ENCODE measurements at regions not wholly inside any gene's neighbourhood (a gene's known extent, or its start where the extent isn't known, plus 50 kb on each side); places are given as distances from the start of the nearest gene placed in this dataset.

GRCh38 chr6:114739656-114740055 lies 396.8 kb upstream of the HS3ST5 start:
- H3K27me3 Mint-ChIP-seq = no peaks in the 10 kb centered on the region
- H3K4me3 Mint-ChIP-seq = no peak overlapping the region
- peaks cover 0 to 2% (median 0%) of the 10 kb centered on the region in 3 donors for H3K9me3 Mint-ChIP-seq
- no peaks in the 10 kb centered on the region for H3K4me1 Mint-ChIP-seq
- no peaks in the 10 kb centered on the region for H3K36me3 Mint-ChIP-seq
- no peak overlapping the region for H3K27ac Mint-ChIP-seq

GRCh38 chr6:114735025-114735735 lies 392.4 kb upstream of the HS3ST5 start:
- H3K36me3 Mint-ChIP-seq = no peaks in the 10 kb centered on the region
- H3K27ac Mint-ChIP-seq = no peak overlapping the region
- H3K27me3 Mint-ChIP-seq = no peaks in the 10 kb centered on the region
- no peak overlapping the region for H3K4me3 Mint-ChIP-seq
- no peaks in the 10 kb centered on the region for H3K9me3 Mint-ChIP-seq
- H3K4me1 Mint-ChIP-seq = no peaks in the 10 kb centered on the region

DNA sequence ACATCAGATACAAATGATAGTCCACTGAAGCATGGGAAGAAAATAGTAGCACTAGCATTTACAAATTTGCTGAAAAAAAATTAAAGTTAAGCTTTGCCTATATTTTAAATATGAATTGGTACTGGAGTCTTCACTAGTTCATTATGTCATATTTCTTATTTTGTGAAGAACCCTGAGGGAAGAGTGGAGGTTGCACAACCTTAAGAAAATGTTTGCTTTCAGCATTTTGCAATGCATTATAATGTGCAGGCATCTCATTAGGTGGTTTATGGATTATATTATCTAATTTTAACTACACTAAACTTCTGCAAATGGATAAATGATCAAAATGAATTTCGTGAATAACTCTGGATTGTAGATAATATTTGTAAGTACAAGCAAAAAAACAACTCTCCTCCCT lies 390.8 kb upstream of the HS3ST5 start:
- no peak overlapping the region for H3K4me3 Mint-ChIP-seq
- H3K27me3 Mint-ChIP-seq = no peaks in the 10 kb centered on the region
- H3K27ac Mint-ChIP-seq = no peak overlapping the region
- no peaks in the 10 kb centered on the region for H3K9me3 Mint-ChIP-seq
- H3K4me1 Mint-ChIP-seq = no peaks in the 10 kb centered on the region
- no peaks in the 10 kb centered on the region for H3K36me3 Mint-ChIP-seq

GRCh38 chr6:114718716-114719270 lies 376.0 kb upstream of the HS3ST5 start:
- H3K27me3 Mint-ChIP-seq = no peaks in the 10 kb centered on the region
- no peak overlapping the region for H3K4me3 Mint-ChIP-seq
- peaks cover 0 to 2% (median 0%) of the 10 kb centered on the region in 3 donors for H3K9me3 Mint-ChIP-seq
- no peak overlapping the region for H3K27ac Mint-ChIP-seq
- H3K4me1 Mint-ChIP-seq = peaks cover 3 to 10% (median 3%) of the 10 kb centered on the region in 3 donors
- no peaks in the 10 kb centered on the region for H3K36me3 Mint-ChIP-seq

DNA sequence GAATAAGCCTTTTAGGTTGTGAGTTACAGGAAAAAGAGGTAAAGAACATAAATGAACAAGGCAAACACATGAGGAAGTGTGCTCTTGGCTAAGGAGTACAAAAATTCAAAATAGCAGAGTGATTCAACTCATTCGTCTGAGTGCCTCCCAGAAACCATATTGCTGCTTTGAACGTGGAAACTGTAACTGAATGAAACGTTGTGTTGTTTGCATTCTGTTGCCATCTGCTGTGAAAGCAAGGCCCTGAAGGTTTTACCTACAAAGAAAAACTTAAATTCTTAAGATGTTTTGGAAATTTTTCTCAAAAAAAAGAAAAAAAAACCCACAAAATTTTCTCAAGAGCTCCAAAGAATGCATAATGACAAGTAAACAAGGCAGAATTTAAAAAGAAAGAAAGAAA lies 375.4 kb upstream of the HS3ST5 start:
- Mint-ChIP-seq H3K4me3 (peak overlapping the region in 1 of 4 donors; percentile 39), H3K36me3 (no peaks in the 10 kb centered on the region), H3K9me3 (peaks cover 0 to 2% (median 0%) of the 10 kb centered on the region in 3 donors), H3K4me1 (peaks cover 3 to 11% (median 3%) of the 10 kb centered on the region in 3 donors), H3K27ac (no peak overlapping the region), H3K27me3 (no peaks in the 10 kb centered on the region)

- H3K36me3 Mint-ChIP-seq = no peaks in the 10 kb centered on the region
- H3K9me3 Mint-ChIP-seq = peaks cover 0 to 2% (median 0%) of the 10 kb centered on the region in 3 donors
- H3K27me3 Mint-ChIP-seq = no peaks in the 10 kb centered on the region
- peak overlapping the region in 2 of 4 donors; percentile 9 to 26 for H3K4me3 Mint-ChIP-seq
- H3K4me1 Mint-ChIP-seq = peaks cover 3 to 14% (median 3%) of the 10 kb centered on the region in 3 donors
- H3K27ac Mint-ChIP-seq = no peak overlapping the region
Observed at GRCh38 chr6:114714836-114715507, 372.1 kb upstream of the HS3ST5 start.

DNA sequence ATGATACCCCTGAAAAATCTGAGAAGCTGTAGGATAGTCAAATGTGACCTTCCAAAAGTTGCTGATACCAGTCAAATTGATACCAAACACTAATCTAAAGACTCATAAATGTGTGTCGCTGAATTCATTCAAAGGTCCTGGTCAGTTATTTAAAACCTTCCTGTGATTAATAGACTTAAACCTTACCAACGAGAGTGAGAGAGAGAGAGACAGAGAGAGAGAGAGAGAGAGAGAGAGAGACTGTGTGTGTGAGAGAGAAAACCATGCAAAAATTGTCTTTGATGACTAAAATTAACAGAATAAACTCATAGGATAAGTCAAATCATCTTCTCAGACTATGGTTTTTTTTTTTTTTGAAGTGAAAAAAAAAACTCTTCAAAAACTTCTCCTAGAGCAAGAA lies 370.9 kb upstream of the HS3ST5 start:
- peak overlapping the region in 1 of 4 donors; percentile 7 for H3K4me3 Mint-ChIP-seq
- H3K9me3 Mint-ChIP-seq = peaks cover 0 to 2% (median 0%) of the 10 kb centered on the region in 3 donors
- H3K27ac Mint-ChIP-seq = no peak overlapping the region
- no peaks in the 10 kb centered on the region for H3K36me3 Mint-ChIP-seq
- H3K27me3 Mint-ChIP-seq = no peaks in the 10 kb centered on the region
- H3K4me1 Mint-ChIP-seq = peaks cover 3 to 14% (median 3%) of the 10 kb centered on the region in 3 donors

DNA sequence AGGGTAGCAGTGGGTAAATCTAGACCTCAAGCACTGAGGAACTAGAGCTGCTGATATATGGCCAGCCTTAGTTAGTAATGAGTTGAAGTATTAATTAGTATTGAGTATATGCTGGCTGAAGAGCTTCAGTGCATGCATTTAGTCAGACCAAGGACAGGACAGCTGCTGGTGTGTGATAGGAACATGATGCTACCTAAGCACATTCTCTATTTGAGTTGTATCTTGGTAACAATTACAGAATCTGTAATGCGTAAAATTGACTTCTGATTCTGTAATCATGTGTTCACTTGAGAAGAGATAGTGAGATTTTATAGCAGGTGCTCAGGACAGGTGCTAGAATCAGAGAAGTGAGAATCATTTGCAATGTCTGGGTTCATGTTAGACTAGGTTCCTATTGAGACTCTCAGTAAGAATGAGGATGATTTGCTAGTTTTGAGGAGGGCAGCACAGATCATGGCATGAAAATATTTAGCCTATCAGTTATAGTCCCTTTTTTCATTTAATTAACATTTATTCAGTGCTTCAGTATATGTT lies 369.4 kb upstream of the HS3ST5 start:
- no peak overlapping the region for H3K4me3 Mint-ChIP-seq
- no peak overlapping the region for H3K27ac Mint-ChIP-seq
- H3K27me3 Mint-ChIP-seq = no peaks in the 10 kb centered on the region
- H3K9me3 Mint-ChIP-seq = no peaks in the 10 kb centered on the region
- no peaks in the 10 kb centered on the region for H3K36me3 Mint-ChIP-seq
- H3K4me1 Mint-ChIP-seq = peaks cover 0 to 9% (median 0%) of the 10 kb centered on the region in 3 donors

- Mint-ChIP-seq H3K27ac (no peak overlapping the region), H3K4me1 (no peaks in the 10 kb centered on the region), H3K9me3 (no peaks in the 10 kb centered on the region), H3K36me3 (no peaks in the 10 kb centered on the region), H3K4me3 (no peak overlapping the region), H3K27me3 (no peaks in the 10 kb centered on the region)
Observed at GRCh38 chr6:114707081-114707620, 364.3 kb upstream of the HS3ST5 start.

GRCh38 chr6:114690625-114691024 lies 347.8 kb upstream of the HS3ST5 start:
- H3K27ac Mint-ChIP-seq = no peak overlapping the region
- no peak overlapping the region for H3K4me3 Mint-ChIP-seq
- no peaks in the 10 kb centered on the region for H3K36me3 Mint-ChIP-seq
- no peaks in the 10 kb centered on the region for H3K4me1 Mint-ChIP-seq
- H3K9me3 Mint-ChIP-seq = peaks cover 2 to 5% (median 4%) of the 10 kb centered on the region in 3 donors
- no peaks in the 10 kb centered on the region for H3K27me3 Mint-ChIP-seq

- Mint-ChIP-seq H3K27me3 (no peaks in the 10 kb centered on the region), H3K27ac (no peak overlapping the region), H3K36me3 (no peaks in the 10 kb centered on the region), H3K9me3 (peaks cover 1 to 15% (median 5%) of the 10 kb centered on the region in 3 donors), H3K4me1 (no peaks in the 10 kb centered on the region), H3K4me3 (no peak overlapping the region)
Observed at GRCh38 chr6:114659513-114659912, 316.7 kb upstream of the HS3ST5 start.

- Mint-ChIP-seq H3K4me1 (no peaks in the 10 kb centered on the region), H3K9me3 (peaks cover 0 to 3% (median 0%) of the 10 kb centered on the region in 3 donors)
Observed at GRCh38 chr6:114651611-114652010, 308.8 kb upstream of the HS3ST5 start.

DNA sequence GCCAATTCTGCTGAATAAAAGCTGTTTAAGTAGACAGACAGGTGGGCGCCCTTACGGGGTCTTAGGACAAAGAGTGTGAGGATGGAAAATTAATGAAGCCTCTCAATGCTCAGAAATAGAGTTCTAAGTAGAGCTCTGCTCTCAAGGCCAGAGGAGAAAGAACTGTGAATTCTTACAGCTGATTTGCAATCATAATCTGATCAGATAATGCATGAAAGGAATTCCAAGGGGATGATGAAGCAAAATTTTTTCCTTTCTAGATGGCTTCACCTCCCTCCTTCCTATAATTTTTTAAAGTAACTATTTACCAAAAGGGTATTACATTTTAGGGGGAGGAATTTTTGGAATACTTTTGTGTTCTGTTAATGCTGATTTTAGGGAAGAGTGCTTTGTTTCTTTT lies 308.1 kb upstream of the HS3ST5 start:
- no peak overlapping the region for H3K4me3 Mint-ChIP-seq
- peaks cover 0 to 3% (median 0%) of the 10 kb centered on the region in 3 donors for H3K9me3 Mint-ChIP-seq
- no peaks in the 10 kb centered on the region for H3K4me1 Mint-ChIP-seq
- H3K27me3 Mint-ChIP-seq = no peaks in the 10 kb centered on the region
- no peaks in the 10 kb centered on the region for H3K36me3 Mint-ChIP-seq
- H3K27ac Mint-ChIP-seq = no peak overlapping the region

More at GRCh38 chr6:114651611-114652010, 308.8 kb upstream of the HS3ST5 start:
- Mint-ChIP-seq H3K27me3 (no peaks in the 10 kb centered on the region), H3K36me3 (no peaks in the 10 kb centered on the region), H3K4me3 (no peak overlapping the region), H3K27ac (no peak overlapping the region)

DNA sequence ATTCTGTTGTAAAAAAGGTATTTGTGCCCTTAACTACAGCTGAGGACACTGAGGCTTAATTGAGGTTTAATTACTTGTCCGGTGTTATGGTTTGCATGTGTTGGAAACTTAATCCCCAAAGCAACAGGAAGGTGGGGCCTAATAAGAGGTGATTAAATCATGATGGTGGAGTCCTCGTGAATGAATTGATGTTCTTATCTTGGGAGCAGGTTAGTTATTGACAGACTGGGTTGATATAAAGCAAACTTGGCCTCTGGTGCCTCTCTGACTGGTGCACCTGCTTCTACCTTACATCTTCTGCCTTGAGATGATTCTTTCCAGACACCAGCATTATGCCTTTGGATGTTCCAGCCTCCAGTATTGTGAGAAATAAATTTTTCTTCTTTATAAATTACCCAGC lies 306.5 kb upstream of the HS3ST5 start:
- Mint-ChIP-seq H3K27ac (no peak overlapping the region), H3K36me3 (no peaks in the 10 kb centered on the region), H3K9me3 (peaks cover 0 to 3% (median 3%) of the 10 kb centered on the region in 3 donors), H3K4me1 (no peaks in the 10 kb centered on the region), H3K4me3 (no peak overlapping the region), H3K27me3 (no peaks in the 10 kb centered on the region)

GRCh38 chr6:114648847-114649246 lies 306.0 kb upstream of the HS3ST5 start:
- H3K4me3 Mint-ChIP-seq = no peak overlapping the region
- H3K4me1 Mint-ChIP-seq = no peaks in the 10 kb centered on the region
- H3K27ac Mint-ChIP-seq = no peak overlapping the region
- H3K27me3 Mint-ChIP-seq = no peaks in the 10 kb centered on the region
- peaks cover 0 to 3% (median 3%) of the 10 kb centered on the region in 3 donors for H3K9me3 Mint-ChIP-seq
- no peaks in the 10 kb centered on the region for H3K36me3 Mint-ChIP-seq

Measured in IgD-negative memory B cell (primary cell).